GM06990 (cell line): ENCODE measurements at regions not wholly inside any gene's neighbourhood (a gene's known extent, or its start where the extent isn't known, plus 50 kb on each side); places are given as distances from the start of the nearest gene placed in this dataset.

Source experiments
- DNase-seq: peaks from one replicate; pipeline ENCODE4 v3.0.0-alpha.2; 2011; ENCODE audit not compliant: insufficient read length; ENCODE audit errors: extremely low read depth
- H3K27me3 ChIP-seq: replicated peaks from 2 replicates; pipeline ENCODE4 v1.6.0; 2011; ENCODE audit warnings: low read length; ENCODE audit not compliant: control insufficient read depth, insufficient read depth
- H3K36me3 ChIP-seq: 2 replicates; pipeline ENCODE4 v1.5.1; 2011; ENCODE audit warnings: low read length; ENCODE audit not compliant: control insufficient read depth, insufficient read depth
- H3K4me3 ChIP-seq: replicated peaks from 2 replicates; pipeline ENCODE4 v1.5.1; 2011; ENCODE audit warnings: low read depth, mild to moderate bottlenecking, control low read depth, low read length
- TF ChIP-seq, protein P1 (sequence below): IDR thresholded peaks from 2 replicates; pipeline ENCODE4 v1.5.1; 2011; ENCODE audit warnings: low read length, control low read depth, mild to moderate bottlenecking, inconsistent platforms; ENCODE audit not compliant: insufficient read depth, poor library complexity, severe bottlenecking

GRCh38 chr18:31213641-31214040 is 51.0 kb upstream of the DSC1 start:
- no peak overlapping the region for H3K4me3 ChIP-seq
- no peak for DNase-seq
- no peaks in the 10 kb centered on the region for H3K36me3 ChIP-seq
- no peaks in the 10 kb centered on the region for H3K27me3 ChIP-seq
- TF ChIP-seq, protein P1, sequence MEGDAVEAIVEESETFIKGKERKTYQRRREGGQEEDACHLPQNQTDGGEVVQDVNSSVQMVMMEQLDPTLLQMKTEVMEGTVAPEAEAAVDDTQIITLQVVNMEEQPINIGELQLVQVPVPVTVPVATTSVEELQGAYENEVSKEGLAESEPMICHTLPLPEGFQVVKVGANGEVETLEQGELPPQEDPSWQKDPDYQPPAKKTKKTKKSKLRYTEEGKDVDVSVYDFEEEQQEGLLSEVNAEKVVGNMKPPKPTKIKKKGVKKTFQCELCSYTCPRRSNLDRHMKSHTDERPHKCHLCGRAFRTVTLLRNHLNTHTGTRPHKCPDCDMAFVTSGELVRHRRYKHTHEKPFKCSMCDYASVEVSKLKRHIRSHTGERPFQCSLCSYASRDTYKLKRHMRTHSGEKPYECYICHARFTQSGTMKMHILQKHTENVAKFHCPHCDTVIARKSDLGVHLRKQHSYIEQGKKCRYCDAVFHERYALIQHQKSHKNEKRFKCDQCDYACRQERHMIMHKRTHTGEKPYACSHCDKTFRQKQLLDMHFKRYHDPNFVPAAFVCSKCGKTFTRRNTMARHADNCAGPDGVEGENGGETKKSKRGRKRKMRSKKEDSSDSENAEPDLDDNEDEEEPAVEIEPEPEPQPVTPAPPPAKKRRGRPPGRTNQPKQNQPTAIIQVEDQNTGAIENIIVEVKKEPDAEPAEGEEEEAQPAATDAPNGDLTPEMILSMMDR = no peak

- no peaks in the 10 kb centered on the region for H3K36me3 ChIP-seq
- TF ChIP-seq, protein P1 = no peak
- H3K27me3 ChIP-seq = no peaks in the 10 kb centered on the region
- no peak overlapping the region for H3K4me3 ChIP-seq
- no peak for DNase-seq
Measured at GRCh38 chr18:31217038-31217849, 54.6 kb upstream of the DSC1 start.

GRCh38 chr18:31218671-31219383 is 56.2 kb upstream of the DSC1 start:
- no peak overlapping the region for H3K4me3 ChIP-seq
- TF ChIP-seq, protein P1 = no peak
- no peaks in the 10 kb centered on the region for H3K27me3 ChIP-seq
- DNase-seq = no peak
- H3K36me3 ChIP-seq = no peaks in the 10 kb centered on the region

- Histone ChIP-seq H3K36me3 (no peaks in the 10 kb centered on the region), H3K4me3 (no peak overlapping the region), H3K27me3 (no peaks in the 10 kb centered on the region)
- no peak for DNase-seq
- TF ChIP-seq, protein P1 = no peak
Measured at GRCh38 chr18:31219395-31219794, 56.7 kb upstream of the DSC1 start.

- Histone ChIP-seq H3K27me3 (no peaks in the 10 kb centered on the region), H3K36me3 (no peaks in the 10 kb centered on the region), H3K4me3 (no peak overlapping the region)
- no peak for DNase-seq
- TF ChIP-seq, protein P1 = no peak
Measured at GRCh38 chr18:31223371-31223770, 60.7 kb upstream of the DSC1 start.
